ENCODE measurements at regions not wholly inside any gene's neighbourhood (a gene's known extent, or its start where the extent isn't known, plus 50 kb on each side); places are given as distances from the start of the nearest gene placed in this dataset.
A peak's percentile ranks its signal among the peaks of the same experiment; 100 is the strongest.

DNA sequence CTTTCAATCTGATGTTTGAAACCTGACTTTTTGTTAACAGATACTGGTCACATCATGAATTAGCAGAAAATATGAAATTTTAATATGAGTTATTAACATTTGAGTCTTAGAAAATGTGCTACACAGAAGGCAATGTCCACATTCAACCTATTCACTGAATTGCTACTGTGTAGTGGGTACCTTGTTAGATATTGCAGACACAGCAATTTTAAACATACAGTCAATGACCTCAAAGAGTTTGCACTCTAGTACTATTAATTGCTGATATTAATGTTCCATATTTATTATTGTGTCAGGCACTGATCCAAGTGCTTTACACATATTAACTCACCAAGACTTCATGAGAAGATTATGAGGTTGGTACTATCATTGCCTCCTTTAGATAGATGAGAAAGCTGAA is 385.4 kb upstream of the PKDCC start:
- Histone ChIP-seq H3K4me1 (ENCODE audit: control insufficient read depth in 2 of 2, insufficient read depth in 2 of 2, low read length in 2 of 2) (no peaks in the 10 kb centered on the region), H3K27me3 (ENCODE audit: control insufficient read depth in 2 of 2, insufficient read depth in 2 of 2, low read length in 2 of 2) (no peaks in the 10 kb centered on the region), H3K4me3 (ENCODE audit: low read length) (no peak overlapping the region), H3K36me3 (ENCODE audit: control insufficient read depth in 2 of 3, insufficient read depth in 3 of 3, low read length in 3 of 3) (no peaks in the 10 kb centered on the region), H3K27ac (ENCODE audit: low read depth, low read length) (no peak overlapping the region), H3K9me3 (ENCODE audit: control insufficient read depth in 2 of 3, low read length in 3 of 3) (no peaks in the 10 kb centered on the region)
- ChIA-PET CTCF (no interaction called here), POLR2A (no interaction called here)
- Mint-ChIP-seq H3K9me3 (peaks cover 0 to 3% (median 0%) of the 10 kb centered on the region in 11 donors), H3K4me1 (no peaks in the 10 kb centered on the region), H3K27me3 (peaks cover 0 to 8% (median 3%) of the 10 kb centered on the region in 5 donors), H3K36me3 (no peaks in the 10 kb centered on the region), H3K4me3 (no peak overlapping the region), H3K27ac (no peak overlapping the region)
- intact Hi-C loops (cut with micrococcal nuclease), result no loop called here
- no peak for ATAC-seq
- DNase-seq, result no peak

GRCh38 chr2:41663056-41663455 is 384.8 kb upstream of the PKDCC start:
- POLR2A ChIA-PET, result no interaction called here

GRCh38 chr2:41668529-41668928 is 379.3 kb upstream of the PKDCC start:
- POLR2A ChIA-PET, result no interaction called here
- Histone ChIP-seq H3K27ac (ENCODE audit: low read depth, low read length) (no peak overlapping the region), H3K9me3 (ENCODE audit: control insufficient read depth in 2 of 3, low read length in 3 of 3) (no peaks in the 10 kb centered on the region), H3K27me3 (ENCODE audit: control insufficient read depth in 2 of 2, insufficient read depth in 2 of 2, low read length in 2 of 2) (no peaks in the 10 kb centered on the region), H3K4me1 (ENCODE audit: control insufficient read depth in 2 of 2, insufficient read depth in 2 of 2, low read length in 2 of 2) (no peaks in the 10 kb centered on the region), H3K4me3 (ENCODE audit: low read length) (no peak overlapping the region), H3K36me3 (ENCODE audit: control insufficient read depth in 2 of 3, insufficient read depth in 3 of 3, low read length in 3 of 3) (no peaks in the 10 kb centered on the region)
- H3K27me3 Mint-ChIP-seq, result peaks cover 1 to 17% (median 5%) of the 10 kb centered on the region in 5 donors
- no peaks in the 10 kb centered on the region for H3K36me3 Mint-ChIP-seq
- no peak for DNase-seq
- H3K9me3 Mint-ChIP-seq, result peaks cover 0 to 3% (median 0%) of the 10 kb centered on the region in 11 donors
- H3K27ac Mint-ChIP-seq, result no peak overlapping the region
- intact Hi-C loops (cut with micrococcal nuclease), result no loop called here
- CTCF ChIA-PET, result no interaction called here
- H3K4me1 Mint-ChIP-seq, result no peaks in the 10 kb centered on the region
- no peak overlapping the region for H3K4me3 Mint-ChIP-seq
- ATAC-seq, result no peak

More at GRCh38 chr2:41663056-41663455, 384.8 kb upstream of the PKDCC start:
- H3K27ac ChIP-seq (ENCODE audit: low read depth, low read length), result no peak overlapping the region
- no peak for DNase-seq
- peaks cover 0 to 3% (median 0%) of the 10 kb centered on the region in 11 donors for H3K9me3 Mint-ChIP-seq
- intact Hi-C loops (cut with micrococcal nuclease), result no loop called here
- H3K4me1 Mint-ChIP-seq, result no peaks in the 10 kb centered on the region
- H3K9me3 ChIP-seq (ENCODE audit: control insufficient read depth in 2 of 3, low read length in 3 of 3), result no peaks in the 10 kb centered on the region
- CTCF ChIA-PET, result no interaction called here
- no peaks in the 10 kb centered on the region for H3K36me3 Mint-ChIP-seq
- ATAC-seq, result no peak
- peaks cover 0 to 8% (median 3%) of the 10 kb centered on the region in 5 donors for H3K27me3 Mint-ChIP-seq
- H3K4me1 ChIP-seq (ENCODE audit: control insufficient read depth in 2 of 2, insufficient read depth in 2 of 2, low read length in 2 of 2), result no peaks in the 10 kb centered on the region
- H3K4me3 Mint-ChIP-seq, result no peak overlapping the region
- H3K27me3 ChIP-seq (ENCODE audit: control insufficient read depth in 2 of 2, insufficient read depth in 2 of 2, low read length in 2 of 2), result no peaks in the 10 kb centered on the region
- no peak overlapping the region for H3K27ac Mint-ChIP-seq
- no peak overlapping the region for H3K4me3 ChIP-seq (ENCODE audit: low read length)
- no peaks in the 10 kb centered on the region for H3K36me3 ChIP-seq (ENCODE audit: control insufficient read depth in 2 of 3, insufficient read depth in 3 of 3, low read length in 3 of 3)

GRCh38 chr2:41678639-41679038 is 369.2 kb upstream of the PKDCC start:
- H3K36me3 ChIP-seq (ENCODE audit: control insufficient read depth in 2 of 3, insufficient read depth in 3 of 3, low read length in 3 of 3), result no peaks in the 10 kb centered on the region
- POLR2A ChIA-PET, result no interaction called here
- Mint-ChIP-seq H3K4me1 (no peaks in the 10 kb centered on the region), H3K27ac (no peak overlapping the region), H3K9me3 (peaks cover 0 to 3% (median 0%) of the 10 kb centered on the region in 11 donors), H3K4me3 (no peak overlapping the region), H3K36me3 (no peaks in the 10 kb centered on the region), H3K27me3 (peaks cover 0 to 22% (median 12%) of the 10 kb centered on the region in 5 donors)
- no peaks in the 10 kb centered on the region for H3K9me3 ChIP-seq (ENCODE audit: control insufficient read depth in 2 of 3, low read length in 3 of 3)
- no peak for DNase-seq
- H3K27ac ChIP-seq (ENCODE audit: low read depth, low read length), result no peak overlapping the region
- no peak for ATAC-seq
- no peaks in the 10 kb centered on the region for H3K4me1 ChIP-seq (ENCODE audit: control insufficient read depth in 2 of 2, insufficient read depth in 2 of 2, low read length in 2 of 2)
- H3K27me3 ChIP-seq (ENCODE audit: control insufficient read depth in 2 of 2, insufficient read depth in 2 of 2, low read length in 2 of 2), result no peaks in the 10 kb centered on the region
- no peak overlapping the region for H3K4me3 ChIP-seq (ENCODE audit: low read length)
- intact Hi-C loops (cut with micrococcal nuclease), result no loop called here
- CTCF ChIA-PET, result no interaction called here

GRCh38 chr2:41686156-41686555 is 361.7 kb upstream of the PKDCC start:
- H3K4me3 Mint-ChIP-seq, result no peak overlapping the region
- intact Hi-C loops (cut with micrococcal nuclease), result no loop called here
- H3K9me3 ChIP-seq (ENCODE audit: control insufficient read depth in 2 of 3, low read length in 3 of 3), result no peaks in the 10 kb centered on the region

GRCh38 chr2:41691561-41691960 is 356.3 kb upstream of the PKDCC start:
- H3K4me3 ChIP-seq (ENCODE audit: low read length), result no peak overlapping the region
- Mint-ChIP-seq H3K9me3 (no peaks in the 10 kb centered on the region), H3K36me3 (no peaks in the 10 kb centered on the region), H3K27ac (no peak overlapping the region), H3K4me1 (peaks cover 0 to 5% (median 0%) of the 10 kb centered on the region in 7 donors), H3K27me3 (peaks cover 4 to 22% (median 14%) of the 10 kb centered on the region in 5 donors), H3K4me3 (no peak overlapping the region)
- ATAC-seq (peak; percentile 31), DNase-seq (no peak)
- ChIA-PET CTCF (no interaction called here), POLR2A (no interaction called here)
- H3K27ac ChIP-seq (ENCODE audit: low read depth, low read length), result no peak overlapping the region
- no peaks in the 10 kb centered on the region for H3K27me3 ChIP-seq (ENCODE audit: control insufficient read depth in 2 of 2, insufficient read depth in 2 of 2, low read length in 2 of 2)
- intact Hi-C loops (cut with micrococcal nuclease), result loop anchor here in 1 of 2 donors (10.0 kb wide), 1 partner anchor 1447 kb away; no protein-coding TSS in a partner anchor
- H3K9me3 ChIP-seq (ENCODE audit: control insufficient read depth in 2 of 3, low read length in 3 of 3), result no peaks in the 10 kb centered on the region
- H3K36me3 ChIP-seq (ENCODE audit: control insufficient read depth in 2 of 3, insufficient read depth in 3 of 3, low read length in 3 of 3), result no peaks in the 10 kb centered on the region
- no peaks in the 10 kb centered on the region for H3K4me1 ChIP-seq (ENCODE audit: control insufficient read depth in 2 of 2, insufficient read depth in 2 of 2, low read length in 2 of 2)

More at GRCh38 chr2:41686156-41686555, 361.7 kb upstream of the PKDCC start:
- DNase-seq (no peak), ATAC-seq (no peak)
- no peak overlapping the region for H3K27ac Mint-ChIP-seq
- H3K4me3 ChIP-seq (ENCODE audit: low read length), result no peak overlapping the region
- no peaks in the 10 kb centered on the region for H3K27me3 ChIP-seq (ENCODE audit: control insufficient read depth in 2 of 2, insufficient read depth in 2 of 2, low read length in 2 of 2)
- ChIA-PET CTCF (no interaction called here), POLR2A (no interaction called here)
- H3K4me1 Mint-ChIP-seq, result no peaks in the 10 kb centered on the region
- H3K4me1 ChIP-seq (ENCODE audit: control insufficient read depth in 2 of 2, insufficient read depth in 2 of 2, low read length in 2 of 2), result no peaks in the 10 kb centered on the region
- no peaks in the 10 kb centered on the region for H3K36me3 ChIP-seq (ENCODE audit: control insufficient read depth in 2 of 3, insufficient read depth in 3 of 3, low read length in 3 of 3)
- no peaks in the 10 kb centered on the region for H3K36me3 Mint-ChIP-seq
- no peak overlapping the region for H3K27ac ChIP-seq (ENCODE audit: low read depth, low read length)
- peaks cover 4 to 30% (median 19%) of the 10 kb centered on the region in 5 donors for H3K27me3 Mint-ChIP-seq
- H3K9me3 Mint-ChIP-seq, result peaks cover 0 to 5% (median 0%) of the 10 kb centered on the region in 11 donors

DNA sequence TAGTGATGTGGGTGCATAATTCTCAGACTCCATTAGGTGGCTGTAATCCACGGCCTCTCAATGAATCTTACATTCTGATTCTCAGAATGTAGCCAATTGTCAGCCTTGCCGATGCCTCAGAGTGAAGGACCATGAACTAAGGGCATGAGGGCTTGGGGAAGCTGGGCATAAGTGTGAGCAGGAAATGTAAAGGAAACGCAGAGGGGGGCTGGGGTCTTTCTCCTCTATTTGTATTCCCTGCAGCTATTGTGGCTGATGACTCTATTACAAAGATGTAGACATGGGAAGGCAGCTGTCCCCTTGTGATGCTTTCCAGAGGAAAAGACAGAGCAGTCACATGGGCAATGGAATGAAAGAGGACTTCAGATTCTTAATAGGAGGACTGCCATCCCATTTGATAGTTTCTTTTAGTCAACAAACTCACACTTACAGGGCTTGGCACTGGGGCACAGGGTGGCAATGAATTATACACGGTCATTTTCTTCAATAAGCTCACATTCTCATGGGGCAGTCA is 353.2 kb upstream of the PKDCC start:
- ChIA-PET CTCF (no interaction called here), POLR2A (no interaction called here)
- H3K4me3 ChIP-seq (ENCODE audit: low read length), result no peak overlapping the region
- H3K27me3 Mint-ChIP-seq, result peaks cover 6 to 29% (median 23%) of the 10 kb centered on the region in 5 donors
- no peaks in the 10 kb centered on the region for H3K36me3 Mint-ChIP-seq
- H3K9me3 ChIP-seq (ENCODE audit: control insufficient read depth in 2 of 3, low read length in 3 of 3), result no peaks in the 10 kb centered on the region
- no peak overlapping the region for H3K27ac Mint-ChIP-seq
- DNase-seq (no peak), ATAC-seq (no peak)
- no peaks in the 10 kb centered on the region for H3K36me3 ChIP-seq (ENCODE audit: control insufficient read depth in 2 of 3, insufficient read depth in 3 of 3, low read length in 3 of 3)
- no peaks in the 10 kb centered on the region for H3K27me3 ChIP-seq (ENCODE audit: control insufficient read depth in 2 of 2, insufficient read depth in 2 of 2, low read length in 2 of 2)
- H3K4me1 ChIP-seq (ENCODE audit: control insufficient read depth in 2 of 2, insufficient read depth in 2 of 2, low read length in 2 of 2), result no peaks in the 10 kb centered on the region
- H3K27ac ChIP-seq (ENCODE audit: low read depth, low read length), result no peak overlapping the region
- peaks cover 0 to 2% (median 0%) of the 10 kb centered on the region in 11 donors for H3K9me3 Mint-ChIP-seq
- intact Hi-C loops (cut with micrococcal nuclease), result loop anchor here in 1 of 2 donors (5.0 to 10.0 kb wide), 2 partner anchors 1247 to 1450 kb away; no protein-coding TSS in a partner anchor
- H3K4me1 Mint-ChIP-seq, result peaks cover 0 to 7% (median 0%) of the 10 kb centered on the region in 7 donors
- H3K4me3 Mint-ChIP-seq, result no peak overlapping the region
